ENCODE measurements at regions not wholly inside any gene's neighbourhood (a gene's known extent, or its start where the extent isn't known, plus 50 kb on each side); places are given as distances from the start of the nearest gene placed in this dataset.
"Not testable (repeated sequence)": the region's sequence is repeated elsewhere in the genome, so short reads cannot be mapped to it uniquely, and the experiment has no call there.

- TF ChIP-seq CTCF (conservative IDR thresholded peaks at IDR 0.05); ZFX (IDR thresholded peaks at IDR 0.05): not testable (repeated sequence)
Measured at GRCh38 chr9:62843145-62843544, 1653.3 kb downstream of the SPATA31A7 start.

Data from C4-2B (cell line).